ENCODE measurements at regions not wholly inside any gene's neighbourhood (a gene's known extent, or its start where the extent isn't known, plus 50 kb on each side); places are given as distances from the start of the nearest gene placed in this dataset.

GRCh38 chr12:132388379-132389015 is 59.1 kb upstream of the GALNT9 start:
- no peak overlapping the region for H3K4me3 ChIP-seq (replicated peaks; ENCODE audit: low read depth, low read length)

GRCh38 chr12:132386926-132387497 is 57.6 kb upstream of the GALNT9 start:
- no peak overlapping the region for H3K4me3 ChIP-seq (replicated peaks; ENCODE audit: low read depth, low read length)
- no peak for TF ChIP-seq CTCF (IDR thresholded peaks at IDR 0.05; ENCODE audit: low read depth, low read length, missing control alignments)
- DNase-seq (ENCODE audit: extremely low read depth, low read depth): no peak

More at GRCh38 chr12:132388379-132389015, 59.1 kb upstream of the GALNT9 start:
- TF ChIP-seq CTCF (IDR thresholded peaks at IDR 0.05; ENCODE audit: low read depth, low read length, missing control alignments): no peak
- no peak for DNase-seq (ENCODE audit: extremely low read depth, low read depth)

- no peak for DNase-seq (ENCODE audit: extremely low read depth, low read depth)
- no peak overlapping the region for H3K4me3 ChIP-seq (replicated peaks; ENCODE audit: low read depth, low read length)
- no peak for TF ChIP-seq CTCF (IDR thresholded peaks at IDR 0.05; ENCODE audit: low read depth, low read length, missing control alignments)
These were observed 56.7 kb upstream of the GALNT9 start for GRCh38 chr12:132385923-132386751.

GRCh38 chr12:132384916-132385774 is 55.8 kb upstream of the GALNT9 start:
- no peak for DNase-seq (ENCODE audit: extremely low read depth, low read depth)
- H3K4me3 ChIP-seq (replicated peaks; ENCODE audit: low read depth, low read length): no peak overlapping the region
- TF ChIP-seq CTCF (IDR thresholded peaks at IDR 0.05; ENCODE audit: low read depth, low read length, missing control alignments): no peak

GRCh38 chr12:132380641-132381040 is 51.3 kb upstream of the GALNT9 start:
- no peak for TF ChIP-seq CTCF (IDR thresholded peaks at IDR 0.05; ENCODE audit: low read depth, low read length, missing control alignments)
- DNase-seq (ENCODE audit: extremely low read depth, low read depth): no peak
- no peak overlapping the region for H3K4me3 ChIP-seq (replicated peaks; ENCODE audit: low read depth, low read length)

GRCh38 chr12:132379996-132380395 is 50.6 kb upstream of the GALNT9 start:
- no peak overlapping the region for H3K4me3 ChIP-seq (replicated peaks; ENCODE audit: low read depth, low read length)
- no peak for DNase-seq (ENCODE audit: extremely low read depth, low read depth)
- no peak for TF ChIP-seq CTCF (IDR thresholded peaks at IDR 0.05; ENCODE audit: low read depth, low read length, missing control alignments)

Data from HFF-Myc (cell line).